Activated T-cell treated with anti-CD3 and anti-CD28 coated beads, Interleukin-2, amount 50 U/mL, for 24 hours (primary cell): ENCODE measurements at regions not wholly inside any gene's neighbourhood (a gene's known extent, or its start where the extent isn't known, plus 50 kb on each side); places are given as distances from the start of the nearest gene placed in this dataset.

Experiments
- DNase-seq: peaks from one replicate; pipeline ENCODE4 v3.0.0-alpha.2; 2020
- H3K27ac Mint-ChIP-seq: 2 replicates; pipeline ENCODE4 v1.8.0; 2020; ENCODE audit warnings: mild to moderate bottlenecking, mixed read lengths
- H3K27me3 Mint-ChIP-seq: 2 replicates; pipeline ENCODE4 v1.8.0; 2020; ENCODE audit warnings: mixed read lengths
- H3K36me3 Mint-ChIP-seq: 2 replicates; pipeline ENCODE4 v1.8.0; 2020; ENCODE audit warnings: low read depth, mixed read lengths
- H3K4me1 Mint-ChIP-seq: 2 replicates; pipeline ENCODE4 v1.8.0; 2020; ENCODE audit warnings: low read depth, mixed read lengths
- H3K4me3 Mint-ChIP-seq: 2 replicates; pipeline ENCODE4 v1.8.0; 2020; ENCODE audit warnings: mild to moderate bottlenecking, moderate library complexity, mixed read lengths
- H3K9me3 Mint-ChIP-seq: 2 replicates; pipeline ENCODE4 v1.8.0; 2020; ENCODE audit warnings: mixed read lengths

DNA sequence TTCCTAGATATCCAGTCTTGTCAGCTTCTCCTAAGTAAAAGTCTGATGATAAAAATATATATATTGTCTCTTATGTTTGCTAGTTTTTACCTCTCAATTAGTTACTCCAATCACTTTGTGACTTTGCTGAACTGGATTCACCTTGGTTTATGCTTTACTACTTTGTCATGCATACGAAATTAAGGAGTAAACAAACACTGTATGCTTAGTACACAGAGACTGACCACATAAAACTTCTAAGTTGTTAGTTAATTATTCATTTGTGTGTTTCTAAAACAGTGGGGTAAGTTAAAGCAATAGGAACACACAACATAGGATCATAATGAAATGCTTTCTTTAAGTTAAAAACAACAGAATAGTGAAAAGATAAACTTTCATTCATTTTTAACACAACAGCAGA is 877.3 kb upstream of the MAP3K7 start:
- Mint-ChIP-seq H3K4me1 (no peaks in the 10 kb centered on the region), H3K27me3 (no peaks in the 10 kb centered on the region), H3K9me3 (no peaks in the 10 kb centered on the region), H3K27ac (no peak overlapping the region), H3K36me3 (no peaks in the 10 kb centered on the region), H3K4me3 (no peak overlapping the region)
- no peak for DNase-seq

DNA sequence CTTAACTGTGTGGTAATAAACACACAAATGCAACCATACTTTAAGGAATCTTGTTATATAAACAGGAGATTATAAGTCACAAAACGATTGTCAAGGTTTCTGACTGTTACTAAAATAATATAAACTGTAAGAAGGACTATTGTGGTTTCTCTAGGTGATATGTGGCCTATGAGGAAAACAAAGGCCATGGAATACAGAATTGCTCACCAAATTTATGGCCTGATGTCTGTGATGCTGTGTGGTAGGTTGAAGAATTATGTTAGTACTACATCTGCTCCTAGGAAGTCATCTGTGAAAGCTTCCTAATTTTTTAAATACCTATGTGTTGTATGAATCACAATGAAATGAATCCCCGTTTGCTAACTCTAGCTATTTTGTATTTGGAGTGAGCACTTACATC is 875.4 kb upstream of the MAP3K7 start:
- no peaks in the 10 kb centered on the region for H3K4me1 Mint-ChIP-seq
- no peak overlapping the region for H3K27ac Mint-ChIP-seq
- H3K9me3 Mint-ChIP-seq, result no peaks in the 10 kb centered on the region
- H3K27me3 Mint-ChIP-seq, result no peaks in the 10 kb centered on the region
- H3K4me3 Mint-ChIP-seq, result no peak overlapping the region
- DNase-seq, result no peak
- no peaks in the 10 kb centered on the region for H3K36me3 Mint-ChIP-seq

GRCh38 chr6:91453224-91453878 is 866.5 kb upstream of the MAP3K7 start:
- no peak overlapping the region for H3K27ac Mint-ChIP-seq
- no peaks in the 10 kb centered on the region for H3K36me3 Mint-ChIP-seq
- no peak for DNase-seq
- H3K4me1 Mint-ChIP-seq, result no peaks in the 10 kb centered on the region
- no peak overlapping the region for H3K4me3 Mint-ChIP-seq
- H3K9me3 Mint-ChIP-seq, result no peaks in the 10 kb centered on the region
- H3K27me3 Mint-ChIP-seq, result no peaks in the 10 kb centered on the region

GRCh38 chr6:91449539-91449938 is 862.7 kb upstream of the MAP3K7 start:
- no peak for DNase-seq
- Mint-ChIP-seq H3K4me3 (no peak overlapping the region), H3K9me3 (no peaks in the 10 kb centered on the region)

DNA sequence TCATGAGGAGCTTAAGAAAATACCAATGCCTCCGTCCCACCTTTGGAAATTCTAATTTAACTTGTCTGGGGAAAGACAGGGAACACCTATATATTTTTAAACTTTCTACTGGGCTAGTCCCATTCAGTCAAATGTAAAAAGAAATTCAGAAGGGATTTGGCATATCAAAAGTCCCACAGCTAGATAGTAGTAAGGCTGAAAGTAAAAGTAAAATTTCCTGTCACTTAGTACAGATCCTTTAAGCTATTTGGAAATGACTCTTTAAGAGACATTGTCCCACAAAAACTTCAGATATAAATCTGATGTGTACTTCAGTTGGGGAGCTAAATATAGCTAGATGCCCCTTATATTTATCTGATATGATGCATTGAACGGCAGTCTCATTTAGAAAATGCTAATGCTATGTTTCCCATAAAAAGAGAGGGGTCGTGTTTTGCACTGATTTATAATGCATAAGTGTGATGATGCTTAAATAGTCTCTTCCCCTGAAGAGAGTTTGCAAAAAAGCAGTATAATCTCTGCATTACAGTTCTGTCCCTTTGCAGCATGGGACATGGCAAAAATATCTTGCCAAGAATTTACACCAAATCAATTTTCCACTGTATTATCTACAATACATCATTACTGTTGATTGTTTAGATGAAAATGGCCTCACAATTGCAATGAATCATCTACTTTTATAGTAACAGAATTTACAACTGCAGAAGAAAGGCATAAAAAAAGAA is 860.8 kb upstream of the MAP3K7 start:
- Mint-ChIP-seq H3K27me3 (no peaks in the 10 kb centered on the region), H3K27ac (no peak overlapping the region), H3K9me3 (no peaks in the 10 kb centered on the region), H3K36me3 (no peaks in the 10 kb centered on the region), H3K4me1 (no peaks in the 10 kb centered on the region), H3K4me3 (no peak overlapping the region)
- DNase-seq, result no peak

More at GRCh38 chr6:91449539-91449938, 862.7 kb upstream of the MAP3K7 start:
- Mint-ChIP-seq H3K4me1 (no peaks in the 10 kb centered on the region), H3K36me3 (no peaks in the 10 kb centered on the region), H3K27ac (no peak overlapping the region), H3K27me3 (no peaks in the 10 kb centered on the region)

GRCh38 chr6:91447081-91447480 is 860.2 kb upstream of the MAP3K7 start:
- Mint-ChIP-seq H3K36me3 (no peaks in the 10 kb centered on the region), H3K27me3 (no peaks in the 10 kb centered on the region), H3K27ac (no peak overlapping the region), H3K4me1 (no peaks in the 10 kb centered on the region), H3K4me3 (no peak overlapping the region), H3K9me3 (no peaks in the 10 kb centered on the region)
- DNase-seq, result no peak

- H3K4me3 Mint-ChIP-seq, result no peak overlapping the region
- DNase-seq, result no peak
- no peaks in the 10 kb centered on the region for H3K9me3 Mint-ChIP-seq
- no peaks in the 10 kb centered on the region for H3K4me1 Mint-ChIP-seq
- no peak overlapping the region for H3K27ac Mint-ChIP-seq
- no peaks in the 10 kb centered on the region for H3K36me3 Mint-ChIP-seq
- H3K27me3 Mint-ChIP-seq, result no peaks in the 10 kb centered on the region
Measured at GRCh38 chr6:91443405-91443804, 856.5 kb upstream of the MAP3K7 start.

- no peak overlapping the region for H3K27ac Mint-ChIP-seq
- H3K4me1 Mint-ChIP-seq, result no peaks in the 10 kb centered on the region
Measured at GRCh38 chr6:91442342-91442741, 855.5 kb upstream of the MAP3K7 start.

GRCh38 chr6:91438570-91438969 is 851.7 kb upstream of the MAP3K7 start:
- DNase-seq, result no peak
- H3K27me3 Mint-ChIP-seq, result no peaks in the 10 kb centered on the region
- no peaks in the 10 kb centered on the region for H3K9me3 Mint-ChIP-seq
- H3K27ac Mint-ChIP-seq, result no peak overlapping the region
- no peaks in the 10 kb centered on the region for H3K4me1 Mint-ChIP-seq
- no peaks in the 10 kb centered on the region for H3K36me3 Mint-ChIP-seq
- no peak overlapping the region for H3K4me3 Mint-ChIP-seq

More at GRCh38 chr6:91442342-91442741, 855.5 kb upstream of the MAP3K7 start:
- no peaks in the 10 kb centered on the region for H3K36me3 Mint-ChIP-seq
- no peaks in the 10 kb centered on the region for H3K9me3 Mint-ChIP-seq
- no peak overlapping the region for H3K4me3 Mint-ChIP-seq
- no peak for DNase-seq
- H3K27me3 Mint-ChIP-seq, result no peaks in the 10 kb centered on the region

- H3K27ac Mint-ChIP-seq, result no peak overlapping the region
- no peaks in the 10 kb centered on the region for H3K9me3 Mint-ChIP-seq
- no peaks in the 10 kb centered on the region for H3K4me1 Mint-ChIP-seq
Measured at GRCh38 chr6:91437315-91437729, 850.5 kb upstream of the MAP3K7 start.

GRCh38 chr6:91436448-91436847 is 849.6 kb upstream of the MAP3K7 start:
- no peaks in the 10 kb centered on the region for H3K4me1 Mint-ChIP-seq
- H3K27me3 Mint-ChIP-seq, result no peaks in the 10 kb centered on the region
- H3K4me3 Mint-ChIP-seq, result no peak overlapping the region
- H3K36me3 Mint-ChIP-seq, result no peaks in the 10 kb centered on the region
- no peaks in the 10 kb centered on the region for H3K9me3 Mint-ChIP-seq
- H3K27ac Mint-ChIP-seq, result no peak overlapping the region
- no peak for DNase-seq

More at GRCh38 chr6:91437315-91437729, 850.5 kb upstream of the MAP3K7 start:
- no peaks in the 10 kb centered on the region for H3K36me3 Mint-ChIP-seq
- DNase-seq, result no peak
- H3K27me3 Mint-ChIP-seq, result no peaks in the 10 kb centered on the region
- H3K4me3 Mint-ChIP-seq, result no peak overlapping the region

GRCh38 chr6:91435630-91436029 is 848.8 kb upstream of the MAP3K7 start:
- Mint-ChIP-seq H3K4me1 (no peaks in the 10 kb centered on the region), H3K27me3 (no peaks in the 10 kb centered on the region), H3K9me3 (no peaks in the 10 kb centered on the region), H3K27ac (no peak overlapping the region), H3K4me3 (no peak overlapping the region), H3K36me3 (no peaks in the 10 kb centered on the region)
- no peak for DNase-seq

GRCh38 chr6:91434576-91434975 is 847.7 kb upstream of the MAP3K7 start:
- DNase-seq, result no peak
- no peaks in the 10 kb centered on the region for H3K27me3 Mint-ChIP-seq
- no peaks in the 10 kb centered on the region for H3K9me3 Mint-ChIP-seq
- H3K27ac Mint-ChIP-seq, result no peak overlapping the region
- no peak overlapping the region for H3K4me3 Mint-ChIP-seq
- no peaks in the 10 kb centered on the region for H3K36me3 Mint-ChIP-seq
- H3K4me1 Mint-ChIP-seq, result no peaks in the 10 kb centered on the region

DNA sequence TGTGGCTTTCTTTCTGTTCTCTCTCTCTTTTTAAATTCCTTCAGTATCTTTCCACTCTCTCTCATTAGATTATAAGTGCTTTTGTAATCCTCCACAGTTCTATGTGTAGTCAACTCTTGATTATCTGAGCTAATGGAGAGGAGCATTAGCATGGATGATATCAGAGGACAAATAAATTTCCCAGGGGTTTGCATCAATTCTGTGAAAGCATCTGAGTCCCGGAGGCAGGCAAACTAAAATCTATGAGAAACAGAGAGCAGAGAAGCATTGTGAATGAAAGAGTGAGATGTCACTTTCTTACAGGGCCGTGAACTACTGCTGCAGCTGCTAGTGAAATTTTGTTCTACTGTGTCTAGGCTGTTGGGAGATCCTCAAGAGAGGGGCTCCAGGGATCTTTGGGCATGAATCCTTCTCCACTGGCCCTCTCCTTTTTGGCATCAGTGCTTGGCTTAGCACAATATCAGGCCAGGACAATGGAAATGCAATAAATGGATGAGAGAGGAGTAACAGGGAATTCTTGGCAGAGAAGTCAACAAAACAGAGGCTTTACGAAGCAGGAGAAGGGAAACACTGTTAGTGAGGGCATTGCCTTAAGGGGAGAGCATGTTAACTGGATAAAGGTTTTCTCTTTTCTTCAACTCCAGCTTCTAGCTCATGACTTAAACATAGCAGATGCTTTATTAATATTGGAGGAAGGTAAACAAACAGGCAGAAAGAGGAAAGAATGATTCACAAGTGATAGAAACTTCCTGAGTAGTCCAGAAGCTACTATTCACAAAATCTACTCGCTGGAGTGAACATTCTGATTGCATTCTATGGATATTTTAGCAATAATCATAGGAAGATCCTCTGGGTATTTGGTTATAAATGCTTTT is 847.0 kb upstream of the MAP3K7 start:
- H3K27ac Mint-ChIP-seq, result no peak overlapping the region
- no peak overlapping the region for H3K4me3 Mint-ChIP-seq
- H3K36me3 Mint-ChIP-seq, result no peaks in the 10 kb centered on the region
- H3K9me3 Mint-ChIP-seq, result no peaks in the 10 kb centered on the region
- no peaks in the 10 kb centered on the region for H3K4me1 Mint-ChIP-seq
- H3K27me3 Mint-ChIP-seq, result no peaks in the 10 kb centered on the region
- DNase-seq, result no peak
